ENCODE measurements at regions not wholly inside any gene's neighbourhood (a gene's known extent, or its start where the extent isn't known, plus 50 kb on each side); places are given as distances from the start of the nearest gene placed in this dataset.

GRCh38 chr18:73992242-73993022, 155.2 kb downstream of the FBXO15 start:
- no peak overlapping the region for H3K4me3 ChIP-seq (ENCODE audit: low read depth, low read length)
- TF ChIP-seq CTCF (conservative IDR thresholded peaks at IDR 0.05; ENCODE audit: low read depth, low read length) = no peak
- DNase-seq (ENCODE audit: low read depth) = no peak

- DNase-seq (ENCODE audit: low read depth) = no peak
- no peak for TF ChIP-seq CTCF (conservative IDR thresholded peaks at IDR 0.05; ENCODE audit: low read depth, low read length)
- H3K4me3 ChIP-seq (ENCODE audit: low read depth, low read length) = no peak overlapping the region
These were observed 156.1 kb downstream of the FBXO15 start for GRCh38 chr18:73991570-73991969.

GRCh38 chr18:73990258-73990657, 157.4 kb downstream of the FBXO15 start:
- no peak overlapping the region for H3K4me3 ChIP-seq (ENCODE audit: low read depth, low read length)
- no peak for TF ChIP-seq CTCF (conservative IDR thresholded peaks at IDR 0.05; ENCODE audit: low read depth, low read length)
- DNase-seq (ENCODE audit: low read depth) = no peak

DNA sequence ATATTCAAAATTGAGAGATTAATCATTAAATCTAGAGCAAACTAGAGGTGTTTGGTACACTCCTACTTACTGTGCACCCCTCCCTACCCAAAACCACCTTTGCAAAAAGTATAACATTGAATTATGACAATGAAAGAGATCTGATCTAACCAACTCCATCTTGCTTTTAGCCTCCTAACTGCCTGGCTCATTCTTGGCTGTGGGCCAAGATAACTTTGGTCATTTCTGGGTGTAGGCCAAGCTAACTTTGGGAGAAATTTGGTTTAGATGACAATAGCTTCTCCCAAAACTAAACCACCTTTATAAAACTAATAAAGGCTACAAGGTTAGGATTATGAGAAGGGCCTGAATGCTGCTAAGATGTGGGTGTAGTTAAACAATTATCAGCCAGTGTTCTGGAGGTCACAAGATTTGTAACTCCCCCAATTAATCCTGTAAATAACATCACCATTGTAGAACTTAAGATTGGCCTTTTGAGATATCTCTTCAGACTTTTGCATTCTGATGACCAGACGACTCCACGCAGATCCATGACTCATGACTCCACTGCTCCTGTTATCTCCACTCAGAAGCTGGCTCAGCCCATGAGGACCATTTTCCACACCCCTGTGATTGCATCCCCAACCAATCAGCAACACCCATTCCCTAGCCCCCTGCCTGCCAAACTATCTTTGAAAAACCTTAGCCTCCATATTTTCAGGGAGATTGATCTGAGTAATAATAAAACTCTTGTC, 160.2 kb downstream of the FBXO15 start:
- DNase-seq (ENCODE audit: low read depth) = no peak
- no peak overlapping the region for H3K4me3 ChIP-seq (ENCODE audit: low read depth, low read length)
- no peak for TF ChIP-seq CTCF (conservative IDR thresholded peaks at IDR 0.05; ENCODE audit: low read depth, low read length)

DNA sequence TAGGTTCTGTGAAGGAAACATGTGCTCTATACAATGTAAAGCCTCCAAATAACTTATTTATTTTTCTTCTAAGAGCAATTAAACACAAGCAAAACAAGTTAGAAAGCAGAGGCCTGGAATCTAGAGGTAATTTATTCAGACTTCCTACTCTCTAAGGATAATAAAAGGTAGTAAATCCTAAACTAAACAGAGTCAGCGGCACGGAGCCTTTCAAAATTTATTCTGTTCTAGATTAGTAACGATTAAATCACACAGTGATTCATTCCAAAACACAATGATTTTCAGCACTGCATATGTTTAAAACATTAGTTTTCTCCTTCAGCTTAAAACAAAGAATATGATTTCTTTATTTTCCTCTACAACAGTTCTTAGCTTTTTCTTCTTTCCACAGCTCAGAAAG, 160.9 kb downstream of the FBXO15 start:
- DNase-seq (ENCODE audit: low read depth) = no peak
- no peak for TF ChIP-seq CTCF (conservative IDR thresholded peaks at IDR 0.05; ENCODE audit: low read depth, low read length)
- H3K4me3 ChIP-seq (ENCODE audit: low read depth, low read length) = no peak overlapping the region

GRCh38 chr18:73985855-73986625, 161.6 kb downstream of the FBXO15 start:
- TF ChIP-seq CTCF (conservative IDR thresholded peaks at IDR 0.05; ENCODE audit: low read depth, low read length) = no peak
- no peak for DNase-seq (ENCODE audit: low read depth)
- no peak overlapping the region for H3K4me3 ChIP-seq (ENCODE audit: low read depth, low read length)

Data from epithelial cell of proximal tubule (primary cell).